ENCODE measurements at regions not wholly inside any gene's neighbourhood (a gene's known extent, or its start where the extent isn't known, plus 50 kb on each side); places are given as distances from the start of the nearest gene placed in this dataset.

- TF ChIP-seq CTCF (IDR thresholded peaks at IDR 0.05) (no peak), POLR2A (IDR thresholded peaks at IDR 0.05) (no peak)
These were observed 291.5 kb downstream of the C16orf95 start for GRCh38 chr16:87025676-87026075.
